Forelimb muscle (tissue), 1 donor: ENCODE measurements at regions not wholly inside any gene's neighbourhood (a gene's known extent, or its start where the extent isn't known, plus 50 kb on each side); places are given as distances from the start of the nearest gene placed in this dataset.

ENCODE experiments used
- DNase-seq: peaks from one replicate; pipeline ENCODE4 v3.0.0-alpha.2; 2013; ENCODE audit warnings: low read depth

- peak; percentile 32 for DNase-seq
Observed at GRCh38 chr2:173589604-173590275, 235.1 kb downstream of the CDCA7 start.

GRCh38 chr2:173590276-173590861 is 235.7 kb downstream of the CDCA7 start:
- no peak for DNase-seq

- no peak for DNase-seq
Observed at GRCh38 chr2:173593109-173593508, 238.4 kb downstream of the CDCA7 start.

- DNase-seq: no peak
Observed at GRCh38 chr2:173596244-173596643, 241.6 kb downstream of the CDCA7 start.

- no peak for DNase-seq
Observed at GRCh38 chr2:173598525-173598924, 243.9 kb downstream of the CDCA7 start.

GRCh38 chr2:173599821-173600359 is 245.2 kb downstream of the CDCA7 start:
- DNase-seq: no peak

- DNase-seq: no peak
Observed at GRCh38 chr2:173602153-173602795, 247.6 kb downstream of the CDCA7 start.

GRCh38 chr2:173605994-173606393 is 251.3 kb downstream of the CDCA7 start:
- no peak for DNase-seq

GRCh38 chr2:173606619-173607248 is 252.1 kb downstream of the CDCA7 start:
- no peak for DNase-seq

- peak; percentile 35 for DNase-seq
Observed at GRCh38 chr2:173607606-173608311, 253.1 kb downstream of the CDCA7 start.

- no peak for DNase-seq
Observed at GRCh38 chr2:173611121-173611520, 256.4 kb downstream of the CDCA7 start.

GRCh38 chr2:173612354-173612753 is 257.7 kb downstream of the CDCA7 start:
- DNase-seq: no peak

GRCh38 chr2:173613386-173613785 is 258.7 kb downstream of the CDCA7 start:
- no peak for DNase-seq

- no peak for DNase-seq
Observed at GRCh38 chr2:173614265-173614930, 259.7 kb downstream of the CDCA7 start.

- no peak for DNase-seq
Observed at GRCh38 chr2:173623438-173624319, 269.0 kb downstream of the CDCA7 start.

GRCh38 chr2:173625315-173625714 is 270.6 kb downstream of the CDCA7 start:
- DNase-seq: no peak

GRCh38 chr2:173629076-173629475 is 274.4 kb downstream of the CDCA7 start:
- no peak for DNase-seq

- DNase-seq: no peak
Observed at GRCh38 chr2:173630425-173631126, 275.9 kb downstream of the CDCA7 start.

- DNase-seq: no peak
Observed at GRCh38 chr2:173631127-173631460, 276.4 kb downstream of the CDCA7 start.

- no peak for DNase-seq
Observed at GRCh38 chr2:173644146-173644545, 289.5 kb downstream of the CDCA7 start.
